ENCODE measurements at regions not wholly inside any gene's neighbourhood (a gene's known extent, or its start where the extent isn't known, plus 50 kb on each side); places are given as distances from the start of the nearest gene placed in this dataset.

GRCh38 chr2:164069540-164069939, 333.7 kb upstream of the FIGN start:
- no peak overlapping the region for H3K4me3 ChIP-seq (replicated peaks in 1 of 3; ENCODE audit: insufficient read depth in 1 of 3, low read depth in 1 of 3, low read length in 3 of 3)
- ChIA-PET CTCF (interaction anchor here (0.7 to 2.6 kb wide), 6 partner anchors 8 to 888 kb away, joined by 3 to 13 read pairs (median 4); no protein-coding TSS in a partner anchor), POLR2A (no interaction called here)
- FAIRE-seq (no peak), DNase-seq (ENCODE audit: low read depth, low spot score) (no peak)
- no peak for TF ChIP-seq MAX (IDR thresholded peaks at IDR 0.05; ENCODE audit: insufficient read depth, insufficient read length)
- no peak for TF ChIP-seq GATA2 (IDR thresholded peaks at IDR 0.05; ENCODE audit: insufficient read depth, insufficient read length, low read depth, low read length)
- no peak for TF ChIP-seq CTCF (IDR thresholded peaks at IDR 0.05; ENCODE audit: extremely low read depth in 1 of 2, insufficient read depth in 1 of 2, low read depth in 1 of 2, low read length in 2 of 2)
- TF ChIP-seq FOS (IDR thresholded peaks at IDR 0.05; ENCODE audit: borderline replicate concordance, insufficient read depth, low read length): no peak
- no peak for TF ChIP-seq MYC (IDR thresholded peaks at IDR 0.05; ENCODE audit: low read depth, low read length)
- no peak for TF ChIP-seq POLR2A (IDR thresholded peaks at IDR 0.05; ENCODE audit: low read depth, low read length)
- TF ChIP-seq EZH2 (IDR thresholded peaks at IDR 0.05; ENCODE audit: borderline replicate concordance, low read depth, low read length, severe bottlenecking): no peak
- TF ChIP-seq POLR2AphosphoS5 (IDR thresholded peaks at IDR 0.05; ENCODE audit: insufficient read depth, low read depth, low read length): no peak
- no peak for TF ChIP-seq JUN (IDR thresholded peaks at IDR 0.05; ENCODE audit: borderline replicate concordance, insufficient read depth, insufficient read length, low read depth)
- intact Hi-C loops (cut with micrococcal nuclease) (no loop called here), dilution Hi-C loops (cut with MboI; ENCODE audit: extremely low pct_ligation_motif_present, low sequenced_read_pairs) (no loop called here)
- no peak overlapping the region for H3K4me2 ChIP-seq (ENCODE audit: insufficient read depth, low read length)
- H3K27me3 ChIP-seq (ENCODE audit: control insufficient read depth in 2 of 2, insufficient read depth in 2 of 2, low read length in 2 of 2): peaks cover 4 to 6% of the 10 kb centered on the region in 2 experiments
- no peaks in the 10 kb centered on the region for H3K9me3 ChIP-seq (replicated peaks; ENCODE audit: control insufficient read depth, insufficient read depth, low read length)
- BruUV-seq (replicated peaks): no TSS peak
- H3K79me2 ChIP-seq (ENCODE audit: control insufficient read depth, insufficient read depth, low read length): no peaks in the 10 kb centered on the region
- H3K4me1 ChIP-seq (ENCODE audit: control insufficient read depth, extremely low read depth, insufficient read depth, low read length): no peaks in the 10 kb centered on the region
- H3K36me3 ChIP-seq (ENCODE audit: control insufficient read depth in 2 of 2, extremely low read depth in 1 of 2, insufficient read depth in 2 of 2, low read length in 2 of 2): no peaks in the 10 kb centered on the region
- no peaks in the 10 kb centered on the region for H3K9me1 ChIP-seq (replicated peaks; ENCODE audit: control insufficient read depth, extremely low read depth, insufficient read depth, low read length)
- no peak overlapping the region for H3K27ac ChIP-seq (ENCODE audit: insufficient read depth, low read depth, low read length)
- H4K20me1 ChIP-seq (replicated peaks; ENCODE audit: control insufficient read depth, extremely low read depth, insufficient read depth, low read length): no peaks in the 10 kb centered on the region
- no peak overlapping the region for H3K9ac ChIP-seq (replicated peaks; ENCODE audit: extremely low read depth, insufficient read depth, low read length)
- no peak overlapping the region for H2AFZ ChIP-seq (ENCODE audit: low read depth, low read length)

All from endothelial cell of umbilical vein (primary cell).